ENCODE measurements at regions not wholly inside any gene's neighbourhood (a gene's known extent, or its start where the extent isn't known, plus 50 kb on each side); places are given as distances from the start of the nearest gene placed in this dataset.

DNA sequence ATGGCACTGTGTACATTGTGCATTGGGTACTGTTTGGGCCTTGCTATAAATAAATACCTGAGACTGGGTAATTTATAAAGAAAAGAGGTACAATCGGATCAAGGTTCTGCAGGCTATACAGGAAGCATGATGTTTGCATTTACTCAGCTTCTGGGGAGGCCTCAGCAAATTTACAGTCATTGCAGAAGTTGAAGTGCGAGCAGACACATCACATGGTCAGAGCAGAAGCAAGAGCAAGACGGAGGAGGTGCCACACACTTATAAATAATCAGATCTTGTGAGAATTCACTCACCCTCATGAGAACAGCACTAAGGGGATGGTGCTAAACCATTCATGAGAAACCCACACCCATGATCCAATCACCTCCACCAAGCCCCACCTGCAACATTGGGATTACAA, 505.0 kb downstream of the ARAP2 start:
- DNase-seq: peak in 2 of 3 donors; percentile 2 to 13

DNA sequence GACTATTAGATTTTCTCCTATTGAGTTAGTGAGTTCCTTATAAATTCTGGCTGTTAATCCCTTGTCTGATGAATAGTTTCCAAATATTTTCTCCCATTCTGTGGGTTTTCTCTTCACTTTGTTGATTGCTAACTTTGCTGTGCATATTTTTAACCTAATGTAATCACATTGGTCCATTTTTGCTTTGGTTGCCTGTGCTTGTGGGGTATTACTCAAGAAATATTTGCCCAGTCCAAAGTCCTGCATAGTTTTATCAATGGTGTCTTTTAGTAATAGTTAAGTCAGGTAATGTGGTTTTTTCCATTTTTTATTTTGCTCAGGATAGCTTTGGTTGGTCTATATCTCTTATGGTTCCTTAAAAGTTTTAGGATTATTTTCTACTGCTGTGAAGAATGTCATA, 490.3 kb downstream of the ARAP2 start:
- DNase-seq: no peak

DNA sequence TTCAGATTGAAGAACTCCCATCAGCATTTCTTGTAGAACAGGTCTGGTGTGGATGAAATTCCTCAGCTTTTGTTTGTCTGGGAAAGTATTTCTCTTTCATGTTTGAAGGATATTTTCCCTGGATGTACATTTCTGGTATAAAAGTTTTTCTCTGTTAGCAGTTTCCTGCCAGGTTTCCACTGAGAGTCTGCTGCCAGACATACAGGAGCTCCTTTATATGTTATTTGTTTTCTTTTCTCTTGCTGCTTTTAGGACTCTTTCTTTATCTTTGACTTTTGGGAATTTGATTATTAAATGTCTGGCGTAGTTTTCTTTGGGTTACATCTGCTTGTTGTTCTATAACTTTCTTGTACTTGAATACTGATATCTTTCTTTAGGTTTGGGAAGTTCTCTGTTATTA, 486.5 kb downstream of the ARAP2 start:
- DNase-seq: no peak

DNA sequence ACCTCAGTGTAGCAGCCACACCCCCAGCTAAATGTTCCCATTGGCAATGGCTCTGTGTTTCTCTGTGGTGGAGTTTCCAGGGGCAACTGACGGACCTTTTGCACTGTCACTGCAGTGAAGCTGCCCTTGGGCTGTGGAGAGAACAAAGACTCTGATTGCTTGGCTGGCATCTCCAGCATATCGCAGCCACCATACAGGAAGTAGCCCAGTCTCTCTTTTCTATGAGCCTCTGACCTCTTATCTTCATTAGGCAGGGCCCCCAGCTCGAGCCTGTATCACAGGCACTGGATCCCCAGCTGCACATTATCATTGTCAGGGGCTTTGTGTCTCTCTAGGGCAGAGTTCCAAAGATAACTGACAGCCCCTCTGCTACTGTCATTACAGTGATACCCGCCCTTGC, 483.5 kb downstream of the ARAP2 start:
- no peak for DNase-seq

DNA sequence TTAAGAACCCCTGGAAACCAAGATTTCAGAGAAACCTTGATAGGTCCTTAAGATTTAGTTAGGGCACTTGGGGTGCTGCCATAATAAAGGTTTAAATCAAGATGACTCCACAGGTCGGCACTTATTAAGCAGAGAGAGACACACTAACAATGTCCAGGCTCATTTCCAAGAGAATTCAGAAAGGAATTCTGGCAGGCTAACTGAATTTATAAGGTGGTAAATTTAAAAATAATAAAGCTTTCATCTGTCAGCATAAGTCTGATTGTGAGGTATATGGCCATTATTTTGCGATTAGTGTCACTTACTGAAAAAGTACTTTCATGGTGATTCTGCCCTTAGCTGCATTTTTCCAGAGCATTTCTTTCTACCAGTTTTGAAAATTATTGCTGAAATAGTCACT, 472.7 kb downstream of the ARAP2 start:
- no peak for DNase-seq

DNA sequence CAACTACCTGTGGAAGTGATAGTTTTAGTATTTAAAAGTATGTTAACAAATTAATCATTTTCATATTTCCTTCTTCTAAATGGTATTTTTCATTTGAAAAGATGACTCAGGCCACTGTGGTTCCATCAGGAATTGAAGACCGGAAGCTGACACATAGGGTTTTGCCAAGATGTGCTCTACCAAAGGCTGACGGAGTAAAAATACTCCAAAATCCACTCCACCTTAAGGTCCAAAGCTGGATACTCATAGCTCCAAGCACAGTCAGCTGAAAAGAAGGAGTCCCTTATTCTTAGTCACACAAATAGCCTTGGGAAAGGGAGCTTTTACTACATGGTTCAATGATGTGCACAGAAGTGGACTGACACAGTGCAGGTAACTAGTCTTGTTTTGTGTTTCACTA, 472.0 kb downstream of the ARAP2 start:
- DNase-seq: no peak

DNA sequence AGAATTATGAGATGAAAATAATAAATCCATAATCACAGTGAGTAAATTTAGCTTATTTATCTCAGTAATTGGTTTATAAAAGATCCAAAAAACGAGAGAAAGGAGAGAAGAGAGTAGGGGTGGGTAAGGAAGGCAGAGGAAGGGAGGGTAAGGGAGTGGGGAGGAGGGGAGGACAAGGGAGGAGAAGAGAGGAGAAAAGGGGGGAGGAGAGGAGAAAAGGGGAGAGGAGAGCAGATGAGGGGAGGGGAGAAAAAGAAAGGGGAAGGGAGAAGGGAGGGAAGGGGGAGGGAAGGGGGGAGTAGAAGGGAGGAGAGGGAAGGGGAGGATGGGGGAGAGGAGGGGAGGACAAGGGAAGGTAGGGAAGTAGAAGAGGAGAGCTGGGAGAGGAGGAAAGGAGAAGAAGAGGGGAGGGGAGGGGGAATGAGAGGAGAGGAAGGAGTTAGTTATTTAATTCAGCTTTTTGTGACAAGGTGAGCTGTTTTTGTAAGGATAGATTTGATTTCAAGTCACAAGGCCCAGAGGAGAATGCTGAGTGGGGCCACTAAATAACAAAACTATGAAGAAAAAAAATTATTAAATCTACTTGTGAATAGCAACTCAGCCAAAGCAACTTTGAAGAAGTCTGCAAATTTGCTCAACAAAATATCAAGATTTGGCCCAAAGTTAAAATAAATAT, 454.3 kb downstream of the ARAP2 start:
- no peak for DNase-seq

DNA sequence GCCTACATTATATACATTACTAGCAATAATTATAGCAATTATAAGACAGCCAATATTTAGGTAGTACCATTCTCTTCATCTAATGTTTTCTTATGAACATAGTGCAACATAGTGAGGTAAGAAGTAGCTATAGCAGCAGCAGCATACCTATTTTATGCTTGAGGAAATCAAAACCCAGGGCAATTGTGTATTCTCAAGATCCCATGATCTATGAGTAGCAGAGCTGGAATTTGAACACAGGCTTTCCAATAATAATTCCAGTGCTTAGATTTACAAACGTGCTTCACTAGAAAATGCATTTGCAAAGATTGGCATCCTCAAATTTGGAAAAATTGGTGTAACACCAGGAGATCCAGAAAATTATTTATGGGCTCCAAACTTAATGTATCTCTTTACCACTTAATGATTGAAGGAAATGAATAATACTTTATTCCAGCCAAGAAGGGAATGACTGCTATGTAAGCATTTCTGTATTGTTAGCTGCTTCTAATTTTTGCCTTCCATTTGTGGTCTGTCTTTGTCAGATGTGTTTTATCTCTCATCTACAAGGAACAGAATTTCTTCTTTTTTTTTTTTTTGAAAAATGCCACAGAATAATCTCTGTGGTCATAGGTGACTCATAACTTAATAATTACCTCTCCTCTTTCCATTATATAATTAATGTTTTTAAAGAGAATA, 451.1 kb downstream of the ARAP2 start:
- no peak for DNase-seq

DNA sequence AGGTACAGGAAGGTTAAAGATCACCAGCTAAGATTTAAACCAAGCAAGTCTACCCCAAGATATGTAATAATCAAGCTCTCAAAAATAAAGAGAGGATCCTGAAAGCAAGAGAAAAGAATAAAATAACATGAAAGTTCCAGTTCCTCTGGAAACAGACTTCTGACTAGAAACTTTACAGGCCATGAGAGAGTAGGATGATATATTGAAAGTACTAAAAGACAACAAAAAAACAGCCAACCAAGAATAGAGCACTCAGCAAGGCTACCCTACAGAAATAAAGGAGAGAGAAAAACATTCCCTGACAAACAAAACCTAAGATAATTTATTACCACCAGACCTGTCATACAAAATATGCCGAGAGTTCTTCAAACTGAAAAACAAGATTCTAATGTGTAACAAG, 450.5 kb downstream of the ARAP2 start:
- no peak for DNase-seq

DNA sequence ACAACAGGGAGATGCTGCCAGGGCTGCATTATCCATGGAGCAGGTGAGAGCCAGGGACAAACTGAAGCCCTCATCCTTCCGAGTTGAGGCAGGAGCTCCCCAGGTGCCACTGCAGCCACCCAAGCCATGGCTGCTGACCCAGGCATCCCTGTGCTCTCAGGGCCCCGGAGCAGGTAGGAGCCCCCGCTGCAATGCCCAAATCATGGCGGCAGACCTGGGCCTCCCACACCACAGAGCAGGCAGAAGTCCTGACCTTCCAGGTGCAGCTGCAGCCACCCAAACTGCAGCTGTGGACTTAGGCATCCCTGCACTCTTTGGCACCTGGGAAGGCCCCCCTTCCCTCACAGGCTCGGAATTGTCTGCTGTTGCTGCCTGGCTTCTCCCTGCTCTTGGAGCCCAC, 443.6 kb downstream of the ARAP2 start:
- DNase-seq: no peak

DNA sequence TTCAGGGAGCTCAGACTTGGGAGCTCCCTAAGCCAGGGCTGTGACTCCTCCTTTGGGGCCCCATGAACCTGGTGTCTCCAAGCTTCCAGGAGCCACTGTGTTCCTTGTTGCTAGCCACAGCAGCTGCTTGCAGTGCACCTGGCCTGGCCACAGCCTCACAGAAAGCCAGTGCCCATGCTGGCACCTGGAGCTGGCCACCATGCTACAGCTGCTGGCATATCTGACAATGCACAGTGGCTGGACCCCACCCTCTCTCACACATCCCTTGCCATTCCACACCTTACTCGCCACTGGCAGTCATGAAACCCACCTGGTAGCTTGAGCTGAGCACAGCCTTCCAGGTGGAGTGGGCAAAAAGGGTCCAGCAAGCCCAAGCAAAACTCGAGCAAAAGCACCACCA, 441.7 kb downstream of the ARAP2 start:
- DNase-seq: no peak

DNA sequence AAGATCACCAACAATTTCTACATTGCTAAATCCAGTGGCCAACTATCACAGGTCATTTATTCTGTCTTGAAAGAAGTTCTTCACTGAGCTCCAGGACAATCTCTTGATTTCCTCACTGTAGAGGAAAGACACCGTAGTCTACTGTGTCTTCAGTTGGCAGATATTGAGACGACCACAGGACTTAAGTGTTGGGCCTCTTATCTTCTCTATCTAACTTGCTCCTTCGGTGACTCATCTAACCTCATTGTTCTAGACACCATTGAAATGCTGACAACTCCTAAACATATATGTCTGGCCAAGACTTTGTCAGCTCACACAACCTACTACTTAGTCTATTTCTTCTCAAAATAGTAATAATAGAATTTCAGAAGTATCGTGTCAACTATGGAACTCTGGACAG, 425.8 kb downstream of the ARAP2 start:
- DNase-seq: no peak

DNA sequence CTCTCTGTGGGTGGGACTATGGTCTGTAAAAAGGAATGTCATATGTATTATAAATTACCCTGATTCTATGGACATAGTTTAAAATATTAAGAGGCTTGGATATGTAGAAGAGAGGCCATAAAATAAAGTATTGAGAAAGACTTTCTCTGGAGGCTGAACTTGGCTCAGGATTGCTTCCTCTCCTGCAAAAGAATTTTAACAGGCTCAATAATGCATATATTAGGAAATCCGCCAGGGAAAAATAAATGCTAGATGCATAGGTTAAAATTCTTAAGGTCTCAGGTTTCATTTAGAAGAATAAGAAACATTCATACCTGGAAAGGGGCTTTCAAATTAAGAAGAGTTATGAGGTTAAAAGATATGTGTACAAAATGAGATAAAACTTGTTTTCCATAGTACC, 424.3 kb downstream of the ARAP2 start:
- DNase-seq: no peak

DNA sequence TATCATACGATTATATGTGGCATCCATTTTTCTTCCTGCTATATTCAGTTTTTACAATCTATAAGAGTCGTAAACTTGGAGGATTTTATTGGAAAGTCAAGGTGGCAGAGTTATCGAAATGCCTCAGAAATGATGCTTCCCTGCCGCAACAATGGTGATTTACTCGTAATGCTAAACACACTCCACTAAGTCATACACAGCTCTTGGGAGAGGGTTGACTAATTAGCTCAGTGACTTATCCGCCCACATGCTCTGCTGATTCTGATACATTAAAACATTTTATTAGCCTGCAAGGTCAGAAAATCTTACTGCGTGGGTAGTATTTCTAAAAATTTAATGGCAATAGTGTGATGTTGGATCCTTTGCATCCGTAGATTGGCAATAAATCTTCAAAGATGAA, 420.1 kb downstream of the ARAP2 start:
- peak in 1 of 3 donors; percentile 1 for DNase-seq

DNA sequence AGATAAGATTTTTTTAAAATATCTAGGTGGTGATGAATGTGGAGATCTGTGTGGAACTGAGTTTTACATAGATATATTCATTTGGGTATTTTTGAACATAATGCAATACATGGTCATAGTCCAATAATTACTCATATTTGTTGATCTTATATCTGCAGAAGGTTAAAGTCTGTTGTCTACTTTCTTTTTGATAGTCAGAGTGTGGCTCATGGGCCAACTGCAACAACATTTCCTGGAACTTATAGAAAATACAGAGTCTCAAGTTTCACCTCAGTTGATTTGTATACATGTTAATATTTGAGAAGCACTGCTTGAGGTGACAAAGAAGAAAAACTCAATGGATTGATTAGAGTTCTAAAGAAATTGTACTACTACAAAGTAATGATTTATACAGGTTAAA, 408.4 kb downstream of the ARAP2 start:
- no peak for DNase-seq

DNA sequence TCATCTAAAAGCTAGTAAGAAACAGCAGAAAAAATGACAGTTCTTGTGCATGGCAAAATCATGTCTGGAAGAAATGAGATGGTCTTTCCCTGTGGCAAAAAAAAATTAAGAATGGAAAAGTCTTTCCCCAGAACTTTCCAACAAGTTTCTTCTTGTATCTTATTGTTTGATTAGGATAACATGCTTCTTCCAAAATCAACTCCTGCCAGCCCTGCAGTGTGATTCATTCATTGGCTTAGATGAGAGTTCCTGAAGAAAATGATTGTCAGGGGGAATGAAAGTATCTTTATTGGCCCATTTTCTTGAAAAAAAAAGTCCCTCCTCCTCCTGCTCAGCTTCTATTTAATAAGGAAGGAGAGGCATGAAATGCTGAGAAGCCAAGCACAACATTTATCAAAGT, 407.7 kb downstream of the ARAP2 start:
- no peak for DNase-seq

DNA sequence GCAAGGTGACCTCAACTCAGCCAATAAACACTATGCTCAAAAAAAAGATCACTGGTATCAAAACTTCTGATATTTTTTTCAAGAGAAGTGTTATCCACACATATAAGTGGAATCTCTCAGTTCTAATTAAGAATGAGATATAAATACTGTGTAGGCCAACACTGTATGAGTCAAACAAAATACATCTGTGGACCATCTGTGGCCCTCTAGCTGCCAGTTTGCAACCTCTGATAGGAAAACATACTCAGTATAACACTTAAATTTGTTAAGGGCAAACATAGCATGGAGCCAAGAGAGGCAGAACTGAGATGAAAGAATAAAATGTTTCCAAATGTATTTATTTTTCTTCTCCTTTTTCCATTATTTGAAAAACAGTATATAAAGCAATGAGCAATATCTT, 377.3 kb downstream of the ARAP2 start:
- no peak for DNase-seq

DNA sequence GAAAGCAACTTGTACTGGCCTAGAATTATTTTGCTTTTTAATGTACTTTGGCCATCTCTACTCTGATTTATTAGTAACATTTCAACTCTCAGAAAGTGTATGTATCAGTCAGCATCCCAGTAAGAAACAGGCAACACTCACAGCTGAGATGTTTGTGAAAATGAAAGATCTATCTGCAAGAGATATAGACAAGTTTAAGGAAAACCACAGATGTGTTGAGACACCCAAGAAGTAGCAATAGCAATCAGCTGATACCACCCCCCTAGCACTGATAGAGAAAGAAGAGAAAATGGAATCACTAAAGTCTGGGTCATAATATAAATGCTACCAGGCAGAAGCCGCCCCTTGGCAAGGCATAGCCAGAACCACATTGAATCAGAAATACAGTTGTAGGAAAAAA, 372.0 kb downstream of the ARAP2 start:
- DNase-seq: no peak

DNA sequence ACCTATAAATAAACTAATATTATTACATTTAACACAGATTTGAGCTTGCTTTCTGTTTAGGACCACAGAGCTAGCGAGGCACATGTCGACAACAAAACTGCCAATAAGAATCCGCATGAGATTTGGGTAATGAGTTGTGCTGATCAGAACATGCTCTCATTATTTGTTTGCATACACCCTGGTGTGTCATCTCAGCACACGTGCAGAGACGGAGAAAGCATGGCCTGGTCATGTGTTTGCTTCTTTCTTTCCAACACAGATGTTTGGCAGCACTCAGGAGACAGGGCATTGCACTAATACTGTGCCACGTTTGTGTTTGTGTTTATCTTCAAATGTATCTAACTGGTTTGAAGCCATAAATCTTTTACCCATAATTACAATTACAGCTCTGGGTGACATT, 364.8 kb downstream of the ARAP2 start:
- DNase-seq: no peak

DNA sequence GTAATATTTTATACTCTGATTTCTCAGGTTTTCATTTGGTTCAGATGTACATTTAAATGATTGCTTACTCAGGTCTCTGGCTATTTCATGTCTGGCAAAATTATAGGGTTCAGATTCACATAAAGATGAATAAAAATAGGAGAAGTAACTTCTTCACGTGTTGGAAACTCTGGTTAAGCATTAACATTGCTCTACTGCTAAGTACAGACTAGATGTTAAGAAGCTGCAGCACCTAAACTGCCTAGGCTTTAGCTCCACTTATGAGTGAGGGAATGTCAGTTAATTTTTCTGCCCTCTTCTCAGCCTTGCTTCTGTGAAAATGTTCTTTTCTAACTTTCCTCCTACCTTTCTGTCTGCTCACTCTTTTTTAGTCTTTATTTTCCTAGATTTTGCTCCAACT, 361.2 kb downstream of the ARAP2 start:
- DNase-seq: no peak

DNA sequence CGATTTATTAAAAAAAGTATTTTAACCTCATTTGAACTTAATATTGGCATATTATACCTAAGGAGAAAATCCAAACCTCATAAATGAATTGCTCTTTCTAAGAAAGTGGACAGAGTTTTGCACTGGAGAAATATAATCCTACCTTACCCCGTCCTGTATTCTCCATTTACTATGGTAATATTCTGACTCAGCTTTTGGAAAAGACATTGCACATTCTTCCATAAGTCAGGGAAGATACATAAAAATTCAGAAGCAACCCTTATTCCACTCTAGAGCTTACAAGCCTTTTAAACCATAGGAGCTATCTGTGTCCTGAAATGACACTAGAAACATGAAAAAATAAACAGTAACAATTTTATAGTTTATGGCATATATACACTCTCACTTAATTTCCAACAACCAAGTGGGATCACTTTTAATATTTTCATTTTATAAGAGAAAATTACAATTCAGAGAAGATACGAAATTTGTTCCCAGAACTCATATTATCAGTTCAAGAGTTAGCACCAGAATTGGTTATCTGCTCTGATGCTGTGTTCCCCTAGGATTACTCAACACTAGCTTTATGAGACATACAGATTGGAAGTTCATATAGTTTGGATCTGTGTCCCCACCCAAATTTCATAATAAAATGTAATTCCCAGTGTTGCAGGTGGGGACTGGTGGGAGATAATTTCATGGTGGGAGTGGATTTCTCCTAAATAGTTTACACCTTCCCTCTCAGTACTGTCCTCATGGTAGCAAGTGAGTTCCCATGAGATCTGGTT, 359.4 kb downstream of the ARAP2 start:
- no peak for DNase-seq

DNA sequence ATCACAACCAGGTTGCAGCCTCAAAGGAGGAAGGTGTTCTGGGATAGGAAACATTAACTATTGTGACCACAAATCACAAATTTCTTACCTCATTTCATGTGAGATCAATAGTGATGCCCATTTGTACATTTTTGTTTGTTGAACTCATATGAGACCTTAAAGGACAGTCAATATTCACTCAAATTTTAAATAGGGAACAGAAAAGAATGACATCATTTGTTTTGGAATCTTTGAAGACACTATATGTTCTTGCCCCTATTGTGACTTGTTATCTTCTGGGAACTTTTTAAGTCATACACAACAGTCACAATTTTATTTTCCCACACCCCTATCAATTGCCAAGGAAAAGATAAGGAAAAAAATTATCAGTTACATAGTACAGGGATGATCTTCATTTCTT, 346.5 kb downstream of the ARAP2 start:
- DNase-seq: no peak

DNA sequence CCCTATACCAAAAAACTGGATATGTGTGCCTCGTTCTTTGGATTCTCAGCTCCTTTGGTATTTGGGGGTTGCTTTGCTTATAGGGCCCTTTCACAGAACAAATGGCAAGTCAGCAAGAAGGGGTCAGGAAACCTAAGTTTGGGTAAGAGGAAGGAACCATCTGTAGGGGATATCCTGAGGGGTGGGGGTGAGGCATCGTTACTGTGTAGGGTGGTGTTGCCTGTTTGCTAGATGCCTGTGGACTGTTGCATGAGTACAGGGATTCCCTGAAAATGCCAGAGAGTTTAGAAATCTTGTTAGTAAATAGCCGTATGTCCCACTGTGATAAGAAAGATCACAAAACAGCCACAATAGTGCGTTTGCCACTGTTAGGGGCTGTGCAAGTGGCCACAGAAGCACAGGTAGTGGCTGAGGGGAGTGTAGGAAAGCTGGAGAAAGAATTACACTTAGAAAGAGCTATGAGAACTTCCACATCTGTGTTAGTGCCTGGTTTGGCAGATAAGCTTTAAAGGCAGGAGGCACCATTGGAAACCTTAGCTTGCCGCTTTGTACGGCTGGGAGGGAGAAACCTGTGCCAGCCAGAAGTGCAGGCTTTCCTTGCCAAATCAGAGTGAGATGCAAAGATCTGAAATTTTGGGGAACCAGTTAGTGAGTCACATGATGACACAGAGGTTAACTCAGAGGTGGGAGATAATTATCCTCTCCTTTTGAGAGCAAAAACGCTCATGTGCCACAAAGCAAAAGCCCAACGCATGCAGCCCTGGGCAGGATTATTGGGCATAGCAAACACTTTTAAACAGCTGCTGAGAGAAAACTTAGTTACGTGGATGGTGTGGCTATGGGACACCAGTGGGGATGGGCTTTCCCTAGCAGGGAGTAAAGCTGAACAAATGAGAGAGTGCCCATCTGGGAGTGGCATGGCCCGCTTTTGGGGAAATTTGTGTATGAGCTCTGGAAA, 343.7 kb downstream of the ARAP2 start:
- DNase-seq: peak; percentile 10 to 20 (median 13)

Data from suppressor macrophage treated with lipopolysaccharide for 1 hour (primary cell).